Common myeloid progenitor, CD34-positive (primary cell): ENCODE measurements at regions not wholly inside any gene's neighbourhood (a gene's known extent, or its start where the extent isn't known, plus 50 kb on each side); places are given as distances from the start of the nearest gene placed in this dataset.

Experiments
- CTCF ChIA-PET: fragments of 350-600 bp; sonication (Branson Sonifier 250); formaldehyde crosslinking; loops from one replicate; lab custom pipeline; 2021; ENCODE audit warnings: antibody characterized with exemption; lab: Charles Lee
- POLR2A ChIA-PET: fragments of 350-600 bp; sonication (Branson Sonifier 250); formaldehyde crosslinking; loops from one replicate; lab custom pipeline; 2021; ENCODE audit warnings: antibody characterized with exemption; lab: Charles Lee
- DNase-seq, 3 donors: peaks; one replicate each; pipeline versions ENCODE4 v3.0.0 to v3.0.0-alpha.2; 2013
- H3K27ac ChIP-seq, 2 experiments: 1 replicate in 1 of 2; 2 replicates in 1 of 2; pipeline ENCODE4 v1.7.0; 2013; ENCODE audit warnings: inconsistent platforms in 2 of 2, low read length in 2 of 2, mild to moderate bottlenecking in 2 of 2, low read depth in 1 of 2, moderate library complexity in 1 of 2; ENCODE audit not compliant: severe bottlenecking in 2 of 2, insufficient read depth in 1 of 2, poor library complexity in 1 of 2
- H3K27me3 ChIP-seq, 5 experiments: replicated peaks in 2 of 5; 1 replicate in 3 of 5; 2 replicates in 2 of 5; pipeline versions ENCODE4 v1.6.1 to v1.7.0; 2013; ENCODE audit warnings: low read length in 4 of 5, mild to moderate bottlenecking in 2 of 5, moderate library complexity in 2 of 5, inconsistent platforms in 1 of 5; ENCODE audit not compliant: insufficient read depth in 5 of 5, control insufficient read depth in 4 of 5
- H3K36me3 ChIP-seq, 4 experiments: 1 replicate in 2 of 4; 2 replicates in 2 of 4; pipeline versions ENCODE4 v1.6.1 to v1.7.0; 2013; ENCODE audit warnings: low read length in 3 of 4, control low read depth in 1 of 4, mild to moderate bottlenecking in 1 of 4; ENCODE audit not compliant: control insufficient read depth in 4 of 4, insufficient read depth in 4 of 4
- H3K4me1 ChIP-seq, 4 experiments: 1 replicate in 3 of 4; 2 replicates in 1 of 4; pipeline versions ENCODE4 v1.6.1 to v1.7.1; 2013; ENCODE audit warnings: low read length in 3 of 4, mild to moderate bottlenecking in 3 of 4, control low read depth in 1 of 4, inconsistent platforms in 1 of 4, moderate library complexity in 1 of 4; ENCODE audit not compliant: control insufficient read depth in 4 of 4, insufficient read depth in 4 of 4; ENCODE audit errors: control extremely low read depth in 1 of 4
- H3K4me3 ChIP-seq, 7 experiments: 1 replicate in 4 of 7; 2 replicates in 3 of 7; pipeline versions ENCODE4 v1.5.1 to v1.7.0; 2013; ENCODE audit warnings: mild to moderate bottlenecking in 7 of 7, low read length in 6 of 7, moderate library complexity in 6 of 7, inconsistent platforms in 2 of 7, low read depth in 2 of 7, control low read depth in 1 of 7; ENCODE audit not compliant: insufficient read depth in 4 of 7, control insufficient read depth in 1 of 7; ENCODE audit errors: extremely low read depth in 1 of 7
- H3K9me3 ChIP-seq, 5 experiments: 1 replicate in 4 of 5; 2 replicates in 1 of 5; pipeline versions ENCODE4 v1.6.1 to v1.7.1; 2013; ENCODE audit warnings: low read length in 4 of 5, mild to moderate bottlenecking in 2 of 5, inconsistent platforms in 1 of 5, low read depth in 1 of 5, moderate library complexity in 1 of 5; ENCODE audit not compliant: control insufficient read depth in 4 of 5, insufficient read depth in 2 of 5; ENCODE audit errors: control extremely low read depth in 1 of 5
- WGBS: methylation state at CpG from one replicate; pipeline ENCODE4 v1.1.5; 2013; ENCODE audit not compliant: insufficient coverage; 5-methylcytosine and 5-hydroxymethylcytosine counted together

DNA sequence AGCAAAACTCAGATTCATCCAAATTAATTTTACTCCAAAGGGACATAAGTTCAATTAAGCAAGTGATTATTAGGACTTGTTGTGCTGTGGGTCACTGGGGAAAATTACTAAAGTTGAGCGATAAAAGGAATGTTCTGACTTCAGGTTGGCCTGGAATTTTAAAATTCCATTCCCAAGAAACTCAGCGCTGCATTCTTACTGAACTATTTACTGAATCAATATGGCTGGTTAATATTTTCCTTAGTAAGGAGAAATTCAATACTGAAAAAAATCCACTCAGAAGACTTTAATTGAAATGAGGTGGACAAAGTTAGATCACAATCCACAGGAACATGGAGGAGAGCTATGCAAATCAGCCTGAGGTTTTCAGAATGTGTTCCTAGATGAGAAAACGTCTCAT, 578.9 kb upstream of the NR5A2 start:
- Histone ChIP-seq H3K27ac (no peak overlapping the region), H3K4me1 (no peaks in the 10 kb centered on the region), H3K27me3 (no peaks in the 10 kb centered on the region), H3K36me3 (no peaks in the 10 kb centered on the region), H3K9me3 (no peaks in the 10 kb centered on the region), H3K4me3 (no peak overlapping the region)
- no CpG with 5 or more reads among the region's 3 CpGs for WGBS
- no peak for DNase-seq
- ChIA-PET CTCF (no interaction called here), POLR2A (no interaction called here)

DNA sequence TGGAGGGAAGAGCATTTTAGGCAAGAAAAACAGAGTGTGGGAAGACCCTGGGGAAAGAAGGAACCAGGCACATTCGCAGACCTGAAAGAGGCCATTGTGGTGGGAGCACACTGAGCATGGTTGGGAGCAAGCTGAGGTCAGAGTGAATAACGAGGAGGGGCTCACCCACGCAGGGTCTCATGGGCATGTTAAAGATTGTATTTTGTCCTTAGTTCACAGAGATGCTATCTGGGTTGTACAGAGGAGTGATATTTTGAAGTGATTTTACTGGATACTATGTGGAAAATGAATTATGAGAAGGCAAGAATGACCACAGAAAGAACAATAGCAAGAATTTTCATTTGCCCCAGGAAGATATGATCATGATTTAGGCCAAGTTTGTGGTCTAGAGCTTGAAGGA, 578.3 kb upstream of the NR5A2 start:
- H3K4me3 ChIP-seq, result no peak overlapping the region
- no peaks in the 10 kb centered on the region for H3K27me3 ChIP-seq
- 96% methylated on average over 3 of the region's 3 CpGs for WGBS
- no peak overlapping the region for H3K27ac ChIP-seq
- CTCF ChIA-PET, result no interaction called here
- H3K36me3 ChIP-seq, result no peaks in the 10 kb centered on the region
- POLR2A ChIA-PET, result no interaction called here
- no peak for DNase-seq
- H3K4me1 ChIP-seq, result no peaks in the 10 kb centered on the region
- no peaks in the 10 kb centered on the region for H3K9me3 ChIP-seq

DNA sequence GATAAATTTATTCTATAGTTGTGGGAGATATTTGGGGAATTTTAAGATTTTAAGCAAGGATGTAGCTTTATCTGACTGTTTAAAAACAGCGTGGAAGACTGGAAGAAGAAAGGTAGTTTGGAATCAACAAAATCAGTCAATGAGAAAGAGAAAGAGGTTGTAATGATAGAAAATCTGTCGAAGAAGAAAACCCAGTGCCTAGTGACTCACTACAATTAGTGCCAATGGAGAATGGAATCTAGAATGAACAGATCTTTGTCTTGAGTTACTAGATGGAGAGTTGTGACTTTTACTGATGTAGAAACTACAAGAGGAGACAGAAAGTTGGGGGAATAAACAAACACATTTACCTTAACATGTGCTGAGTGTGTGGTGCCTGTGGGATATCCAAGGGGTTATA, 577.8 kb upstream of the NR5A2 start:
- no peaks in the 10 kb centered on the region for H3K9me3 ChIP-seq
- no peaks in the 10 kb centered on the region for H3K27me3 ChIP-seq
- H3K36me3 ChIP-seq, result no peaks in the 10 kb centered on the region
- 50% methylated on average over 2 of the region's 2 CpGs for WGBS
- ChIA-PET POLR2A (no interaction called here), CTCF (no interaction called here)
- H3K27ac ChIP-seq, result no peak overlapping the region
- no peak overlapping the region for H3K4me3 ChIP-seq
- H3K4me1 ChIP-seq, result no peaks in the 10 kb centered on the region
- DNase-seq, result no peak

DNA sequence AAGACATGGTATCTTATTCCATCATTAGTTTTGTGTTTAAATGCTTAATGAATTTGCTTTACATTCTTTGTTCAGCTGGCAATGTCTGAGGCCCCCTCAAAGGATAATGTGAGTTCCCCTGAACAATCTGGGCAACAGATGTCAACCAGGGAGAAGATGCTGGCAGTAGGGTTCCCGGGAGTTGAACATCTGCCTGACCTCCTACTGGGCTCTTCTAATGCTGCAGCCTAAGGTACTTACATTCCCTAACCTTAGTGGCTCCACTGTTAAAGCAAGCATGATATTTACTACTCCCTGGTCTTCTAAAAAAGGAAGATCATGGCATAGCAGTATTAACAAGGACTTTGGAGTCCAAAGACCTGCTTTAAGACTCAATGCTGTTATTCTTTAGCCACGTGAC, 574.9 kb upstream of the NR5A2 start:
- H3K4me3 ChIP-seq, result no peak overlapping the region
- H3K27me3 ChIP-seq, result no peaks in the 10 kb centered on the region
- no peaks in the 10 kb centered on the region for H3K9me3 ChIP-seq
- no peaks in the 10 kb centered on the region for H3K4me1 ChIP-seq
- ChIA-PET CTCF (interaction anchor here (1.0 kb wide), 1 partner anchor 10 kb away, joined by 3 read pairs; no protein-coding TSS in a partner anchor), POLR2A (no interaction called here)
- no peak for DNase-seq
- no peak overlapping the region for H3K27ac ChIP-seq
- no peaks in the 10 kb centered on the region for H3K36me3 ChIP-seq
- 83% methylated on average over 1 of the region's 2 CpGs for WGBS

DNA sequence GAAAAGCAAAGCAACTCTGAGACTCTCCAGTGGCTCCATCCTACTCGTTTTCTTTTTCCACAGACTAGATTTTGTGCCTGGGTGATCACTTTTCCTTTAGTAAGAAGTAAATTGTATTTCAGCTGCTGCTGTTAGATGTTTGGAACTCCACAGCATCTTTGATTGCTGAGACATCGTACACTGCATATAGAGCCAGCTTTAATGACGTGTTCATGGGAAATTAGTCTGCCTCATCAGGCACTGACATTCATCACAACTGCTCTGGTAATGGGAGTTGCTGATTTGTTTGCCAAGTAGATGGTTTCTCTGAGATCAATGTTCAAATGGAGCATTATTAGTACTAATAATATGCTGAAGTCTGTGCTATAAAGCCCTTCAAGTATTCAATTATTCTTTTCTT, 573.8 kb upstream of the NR5A2 start:
- H3K27ac ChIP-seq, result no peak overlapping the region
- H3K9me3 ChIP-seq, result peaks cover 0 to 1% (median 0%) of the 10 kb centered on the region in 5 experiments
- 90% methylated on average over 1 of the region's 3 CpGs for WGBS
- POLR2A ChIA-PET, result no interaction called here
- H3K4me3 ChIP-seq, result no peak overlapping the region
- no peak for DNase-seq
- H3K27me3 ChIP-seq, result no peaks in the 10 kb centered on the region
- H3K4me1 ChIP-seq, result no peaks in the 10 kb centered on the region
- CTCF ChIA-PET, result no interaction called here
- no peaks in the 10 kb centered on the region for H3K36me3 ChIP-seq

DNA sequence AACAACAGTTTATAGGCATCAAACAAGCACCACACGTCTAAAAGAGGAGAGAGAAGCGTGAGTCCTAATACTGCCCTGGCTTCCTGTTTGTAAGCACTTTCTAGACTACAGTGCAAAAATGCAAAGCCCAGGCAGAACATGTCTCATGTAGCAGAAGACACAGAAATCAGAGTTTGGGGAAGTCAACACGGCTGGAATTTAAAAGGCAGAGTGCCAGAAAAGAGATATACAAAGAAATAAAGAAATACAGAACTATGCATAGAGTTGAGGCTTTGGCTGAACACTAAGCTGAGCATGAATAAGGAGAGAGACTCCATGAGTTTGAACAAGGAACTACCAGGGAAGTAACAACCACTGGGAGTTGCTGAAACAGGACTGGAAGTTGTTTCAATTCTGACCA, 566.6 kb upstream of the NR5A2 start:
- Histone ChIP-seq H3K27me3 (no peaks in the 10 kb centered on the region), H3K9me3 (peaks cover 0 to 22% (median 5%) of the 10 kb centered on the region in 5 experiments), H3K27ac (no peak overlapping the region), H3K36me3 (no peaks in the 10 kb centered on the region), H3K4me1 (no peaks in the 10 kb centered on the region), H3K4me3 (no peak overlapping the region)
- peak in 2 of 3 donors; percentile 45 to 48 for DNase-seq
- ChIA-PET CTCF (no interaction called here), POLR2A (no interaction called here)
- 73% methylated on average over 2 of the region's 3 CpGs for WGBS

DNA sequence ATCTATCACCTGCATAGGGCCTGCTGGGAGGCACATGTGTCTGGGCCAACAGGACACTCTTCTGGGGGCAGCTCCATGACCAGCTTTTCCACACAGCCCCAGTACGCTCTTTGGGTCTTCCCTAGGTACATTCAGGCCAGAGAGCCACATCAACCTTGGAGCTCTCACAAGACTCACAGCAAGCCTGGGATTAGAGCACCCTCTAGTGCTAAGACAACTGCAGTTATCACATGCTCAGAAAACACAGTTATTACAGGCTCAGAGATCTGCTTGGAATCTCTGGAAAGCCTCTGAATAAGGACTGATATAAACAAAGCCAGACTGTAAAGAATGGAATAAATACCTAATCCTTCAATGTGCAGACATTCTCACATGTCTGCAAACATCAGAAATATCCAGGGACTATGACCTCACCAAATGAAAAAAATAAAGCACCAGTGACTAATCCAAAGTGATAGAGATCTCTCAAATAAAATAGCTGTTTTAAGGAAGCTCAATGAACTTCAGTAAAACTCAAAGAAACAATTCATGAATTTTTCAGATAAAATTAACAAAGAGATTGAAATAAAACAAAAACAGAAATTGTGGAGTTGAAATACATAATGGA, 563.9 kb upstream of the NR5A2 start:
- CTCF ChIA-PET, result interaction anchor here (0.6 to 2.1 kb wide), 2 partner anchors 19 to 677 kb away, joined by 3 to 5 read pairs; no protein-coding TSS in a partner anchor
- H3K27ac ChIP-seq, result no peak overlapping the region
- POLR2A ChIA-PET, result no interaction called here
- no peak overlapping the region for H3K4me3 ChIP-seq
- H3K9me3 ChIP-seq, result peaks cover 0 to 22% (median 5%) of the 10 kb centered on the region in 5 experiments
- peak; percentile 9 to 43 (median 33) for DNase-seq
- no peaks in the 10 kb centered on the region for H3K27me3 ChIP-seq
- WGBS, result 100% methylated on average over 1 of the region's 1 CpG
- H3K36me3 ChIP-seq, result no peaks in the 10 kb centered on the region
- no peaks in the 10 kb centered on the region for H3K4me1 ChIP-seq
